OCI-LY3 (cell line): ENCODE measurements at regions not wholly inside any gene's neighbourhood (a gene's known extent, or its start where the extent isn't known, plus 50 kb on each side); places are given as distances from the start of the nearest gene placed in this dataset.
A peak's percentile ranks its signal among the peaks of the same experiment; 100 is the strongest.

Experiments used
- H2AFZ ChIP-seq: fragments of 200-600, 300-600 bp; shearing (Covaris generic); 2 replicates; pipeline ENCODE4 v1.6.0; 2014; ENCODE audit warnings: antibody characterized with exemption, low read depth, low read length
- H3K27ac ChIP-seq: fragments of 200-600, 300-600 bp; sonication (generic); 2 replicates; pipeline ENCODE4 v1.5.1; 2014; ENCODE audit warnings: mild to moderate bottlenecking, low read length, moderate library complexity, mixed read lengths
- H3K27me3 ChIP-seq: fragments of 200-600, 300-600 bp; sonication (generic); 2 replicates; pipeline ENCODE4 v1.6.1; 2014; ENCODE audit warnings: low read depth, low read length, mixed read lengths
- H3K36me3 ChIP-seq: fragments of 200-600, 300-600 bp; sonication (generic); replicated peaks from 2 replicates; pipeline ENCODE3; 2014; ENCODE audit warnings: low read depth, low read length, mixed read lengths
- H3K4me1 ChIP-seq: fragments of 300-600, 200-600 bp; sonication (generic); 2 replicates; pipeline ENCODE4 v1.6.1; 2014; ENCODE audit warnings: low read length, mixed read lengths
- H3K4me2 ChIP-seq: fragments of 200-600, 300-600 bp; sonication (generic); 2 replicates; pipeline ENCODE4 v1.6.1; 2014; ENCODE audit warnings: low read length, mixed read lengths
- H3K4me3 ChIP-seq: fragments of 300-600, 200-600 bp; sonication (generic); 2 replicates; pipeline ENCODE4 v1.5.1; 2014; ENCODE audit warnings: antibody characterized with exemption, mild to moderate bottlenecking, low read length, moderate library complexity
- H3K79me2 ChIP-seq: fragments of 300-600, 200-600 bp; shearing (Covaris generic); 2 replicates; pipeline ENCODE4 v1.6.1; 2014; ENCODE audit warnings: mild to moderate bottlenecking, low read length, mixed read lengths
- H3K9ac ChIP-seq: fragments of 300-600, 200-600 bp; shearing (Covaris generic); 2 replicates; pipeline ENCODE4 v1.6.0; 2014; ENCODE audit warnings: mild to moderate bottlenecking, low read length, moderate library complexity
- H3K9me3 ChIP-seq: fragments of 200-600, 300-600 bp; shearing (Covaris generic); 2 replicates; pipeline ENCODE4 v1.6.1; 2014; ENCODE audit warnings: low read length, mixed read lengths; ENCODE audit not compliant: insufficient read depth
- H4K20me1 ChIP-seq: fragments of 200-600, 300-600 bp; sonication (generic); 2 replicates; pipeline ENCODE4 v1.6.1; 2016; ENCODE audit warnings: low read length, mixed read lengths; ENCODE audit not compliant: insufficient read depth
- CTCF ChIP-seq: fragments of 200-600, 300-600 bp; sonication (generic); IDR thresholded peaks from 2 replicates; pipeline ENCODE4 v1.5.1; 2014; ENCODE audit warnings: antibody characterized with exemption, low read length, low read depth
- EZH2phosphoT487 ChIP-seq: fragments of 200-600 bp; shearing (Covaris generic); IDR thresholded peaks from 2 replicates; pipeline ENCODE4 v1.6.1; 2018; ENCODE audit warnings: antibody characterized with exemption, mixed run types, low read depth

GRCh38 chr6:84508334-84508733, 256.1 kb downstream of the TBX18 start:
- Histone ChIP-seq H3K4me1 (no peaks in the 10 kb centered on the region), H3K4me2 (no peak overlapping the region), H3K27me3 (peaks cover 4% of the 10 kb centered on the region; the same call in 1 of the 2 replicates), H3K9ac (no peak overlapping the region), H3K27ac (no peak overlapping the region), H2AFZ (no peak overlapping the region), H4K20me1 (no peaks in the 10 kb centered on the region), H3K4me3 (no peak overlapping the region), H3K36me3 (no peaks in the 10 kb centered on the region), H3K79me2 (no peaks in the 10 kb centered on the region), H3K9me3 (no peaks in the 10 kb centered on the region)
- TF ChIP-seq CTCF (no peak), EZH2phosphoT487 (no peak)

DNA sequence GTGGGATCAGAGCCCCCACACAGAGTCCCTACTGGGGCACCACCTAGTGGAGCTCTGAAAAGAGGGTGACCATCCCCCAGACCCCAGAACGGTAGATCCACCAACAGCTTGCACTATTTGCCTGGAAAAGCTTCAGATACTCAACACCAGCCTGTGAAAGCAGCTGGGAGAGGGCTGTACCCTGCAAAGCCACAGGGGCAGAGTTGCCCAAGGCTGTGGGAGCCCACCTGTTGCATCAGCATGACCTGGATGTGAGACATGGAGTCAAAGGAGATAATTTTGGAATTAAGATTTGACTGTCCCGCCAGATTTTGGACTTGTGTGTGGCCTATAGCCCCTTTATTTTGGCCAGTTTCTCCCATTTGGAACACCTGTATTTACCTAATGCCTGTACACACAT, 260.4 kb downstream of the TBX18 start:
- Histone ChIP-seq H3K27me3 (no peaks in the 10 kb centered on the region), H2AFZ (no peak overlapping the region), H4K20me1 (no peaks in the 10 kb centered on the region), H3K9me3 (0 out of 2 replicates have a peak, but pooled peaks cover 5% of the 10 kb centered on the region), H3K4me1 (peaks cover 12% of the 10 kb centered on the region), H3K4me2 (no peak overlapping the region), H3K36me3 (no peaks in the 10 kb centered on the region), H3K4me3 (no peak overlapping the region), H3K9ac (no peak overlapping the region), H3K79me2 (no peaks in the 10 kb centered on the region), H3K27ac (no peak overlapping the region)
- no peak for TF ChIP-seq CTCF
- TF ChIP-seq EZH2phosphoT487, result no peak

GRCh38 chr6:84501315-84501714, 263.1 kb downstream of the TBX18 start:
- Histone ChIP-seq H3K9me3 (0 out of 2 replicates have a peak, but pooled peaks cover 5% of the 10 kb centered on the region), H3K79me2 (no peaks in the 10 kb centered on the region), H2AFZ (no peak overlapping the region), H3K4me3 (peak overlapping the region; percentile 16; the same call in 1 of the 2 replicates), H3K4me2 (peak overlapping the region; percentile 57), H3K36me3 (no peaks in the 10 kb centered on the region), H3K9ac (no peak overlapping the region), H3K27ac (no peak overlapping the region), H4K20me1 (no peaks in the 10 kb centered on the region), H3K4me1 (peaks cover 12% of the 10 kb centered on the region), H3K27me3 (no peaks in the 10 kb centered on the region)
- no peak for TF ChIP-seq CTCF
- no peak for TF ChIP-seq EZH2phosphoT487

DNA sequence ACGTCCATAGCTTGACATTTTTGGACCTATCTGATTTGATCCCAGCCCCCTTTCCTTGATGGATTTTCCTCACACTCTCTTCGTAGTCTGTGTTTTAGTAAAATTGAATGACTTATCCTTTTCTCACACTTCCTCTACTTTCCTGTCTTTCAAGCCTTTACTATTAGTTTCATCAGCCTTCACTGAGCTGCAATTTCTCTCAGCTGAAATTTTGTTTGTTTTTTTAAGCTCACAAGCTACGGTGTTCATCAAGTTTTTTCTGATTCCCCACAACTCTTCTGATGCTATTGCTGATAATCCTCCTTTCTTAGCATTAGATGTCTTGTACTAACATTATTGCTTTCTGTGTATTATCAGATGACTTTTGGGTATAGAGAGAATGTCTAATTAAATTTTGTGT, 263.7 kb downstream of the TBX18 start:
- Histone ChIP-seq H3K4me2 (no peak overlapping the region; the same call in 1 of the 2 replicates), H3K4me1 (peaks cover 12% of the 10 kb centered on the region), H3K79me2 (no peaks in the 10 kb centered on the region), H2AFZ (no peak overlapping the region), H3K4me3 (no peak overlapping the region), H3K36me3 (no peaks in the 10 kb centered on the region), H3K27me3 (no peaks in the 10 kb centered on the region), H3K9me3 (0 out of 2 replicates have a peak, but pooled peaks cover 5% of the 10 kb centered on the region), H3K9ac (no peak overlapping the region), H4K20me1 (no peaks in the 10 kb centered on the region), H3K27ac (no peak overlapping the region)
- TF ChIP-seq CTCF, result no peak
- no peak for TF ChIP-seq EZH2phosphoT487
